GM20000 (cell line): ENCODE measurements at regions not wholly inside any gene's neighbourhood (a gene's known extent, or its start where the extent isn't known, plus 50 kb on each side); places are given as distances from the start of the nearest gene placed in this dataset.

ENCODE experiments used
- DNase-seq: peaks from one replicate; pipeline ENCODE4 v3.0.0; 2012; ENCODE audit warnings: low spot score
- CTCF ChIP-seq: IDR thresholded peaks from 2 replicates; pipeline ENCODE4 v1.5.1; 2012; ENCODE audit warnings: mild to moderate bottlenecking, control low read depth; ENCODE audit errors: extremely low read depth, missing control alignments

DNA sequence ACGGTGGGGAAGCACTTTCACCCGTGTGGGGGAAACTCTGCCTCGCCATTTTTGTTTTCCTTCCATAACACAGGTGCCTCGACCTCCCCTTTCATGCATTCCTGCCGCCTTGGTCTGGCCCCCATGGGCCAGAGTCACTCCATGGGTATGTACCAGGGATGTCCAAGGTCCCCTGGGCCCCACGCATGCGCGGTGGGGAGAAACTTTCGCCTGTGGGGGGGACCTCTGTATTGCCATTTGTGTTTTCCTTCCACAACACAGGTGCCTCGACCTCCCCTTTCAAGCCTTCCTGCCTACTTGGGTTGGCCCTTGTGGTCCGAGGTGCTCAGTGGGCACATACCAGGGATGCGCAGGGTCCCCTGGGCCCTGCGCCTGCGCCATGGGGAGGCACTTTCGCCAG, 345.8 kb downstream of the ALG10 start:
- no peak for DNase-seq
- no peak for TF ChIP-seq CTCF

DNA sequence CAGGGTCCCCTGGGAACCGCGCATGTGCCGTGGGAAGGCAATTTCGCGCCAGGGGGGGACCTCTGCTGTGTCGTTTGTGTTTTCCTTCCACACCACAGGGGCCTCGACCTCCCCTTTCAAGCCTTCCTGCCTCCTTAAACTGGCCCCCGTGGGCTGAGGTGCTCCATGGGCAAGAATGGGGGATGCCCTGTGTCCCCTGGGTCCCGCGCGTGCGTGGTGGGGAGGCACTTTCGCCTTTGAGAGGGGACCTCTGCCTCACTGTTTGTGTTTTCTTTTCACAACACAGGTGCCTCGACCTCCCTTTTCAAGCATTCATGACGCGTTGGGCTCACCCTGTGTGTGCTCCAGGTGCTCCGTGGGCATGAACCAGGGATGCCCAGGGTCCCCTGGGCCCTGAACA, 348.8 kb downstream of the ALG10 start:
- no peak for DNase-seq
- TF ChIP-seq CTCF, result no peak

GRCh38 chr12:34372003-34372402, 349.7 kb downstream of the ALG10 start:
- no peak for TF ChIP-seq CTCF
- DNase-seq, result no peak

DNA sequence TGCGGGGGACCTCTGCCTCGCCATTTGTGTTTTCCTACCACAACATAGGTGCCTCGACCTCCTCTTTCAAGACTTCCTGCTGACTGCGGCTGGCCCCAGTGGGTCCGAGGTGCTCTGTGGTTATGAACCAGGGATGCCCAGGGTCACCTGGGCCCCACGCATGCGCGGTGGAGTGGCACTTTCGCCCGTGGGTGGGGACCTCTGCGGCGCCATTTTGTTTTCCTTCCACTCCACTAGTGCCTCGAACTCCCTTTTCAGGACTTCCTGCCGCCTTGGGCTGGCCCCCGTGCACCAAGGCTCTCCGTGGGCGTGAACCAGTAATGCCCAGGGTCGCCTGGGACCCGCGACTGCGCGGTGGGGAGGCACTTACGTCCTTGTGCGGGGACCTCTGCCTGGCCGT, 351.6 kb downstream of the ALG10 start:
- no peak for DNase-seq
- no peak for TF ChIP-seq CTCF

DNA sequence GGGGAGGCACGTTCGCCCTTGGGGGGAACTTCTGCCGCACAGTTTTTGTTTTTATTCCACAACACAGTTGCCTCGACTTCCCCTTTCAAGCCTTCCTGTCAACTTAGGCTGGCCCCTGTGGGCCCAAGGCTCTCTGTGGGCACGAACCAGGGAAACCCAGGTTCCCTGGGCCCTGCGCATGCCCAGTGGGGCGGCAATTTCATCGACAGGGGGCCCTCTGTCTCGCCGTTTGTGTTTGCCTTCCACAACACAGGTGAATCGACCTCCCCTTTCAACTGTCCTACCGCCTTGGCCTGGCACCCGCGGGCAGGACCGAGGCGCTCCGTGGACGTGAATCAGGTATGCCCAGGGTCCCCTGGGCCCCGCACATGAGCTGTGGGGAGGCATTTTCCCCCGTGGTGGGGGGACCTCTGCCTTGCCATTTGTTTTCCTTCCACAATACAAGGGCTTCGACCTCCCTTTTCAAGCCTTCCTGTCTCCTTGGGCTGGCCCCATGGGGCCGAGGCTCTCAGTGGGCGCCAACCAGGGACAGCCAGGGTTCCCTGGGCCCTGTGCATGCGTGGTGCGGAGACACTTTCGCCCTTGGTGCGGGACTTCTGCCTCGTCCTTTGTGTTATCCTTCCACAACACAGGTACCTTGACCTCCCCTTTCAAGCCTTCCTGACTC, 354.0 kb downstream of the ALG10 start:
- DNase-seq, result no peak
- no peak for TF ChIP-seq CTCF

GRCh38 chr12:34377243-34378035, 355.1 kb downstream of the ALG10 start:
- DNase-seq, result no peak
- no peak for TF ChIP-seq CTCF

- DNase-seq, result no peak
- TF ChIP-seq CTCF, result no peak
Observed at GRCh38 chr12:34379142-34379541, 356.8 kb downstream of the ALG10 start.
